ENCODE measurements at regions not wholly inside any gene's neighbourhood (a gene's known extent, or its start where the extent isn't known, plus 50 kb on each side); places are given as distances from the start of the nearest gene placed in this dataset.

DNA sequence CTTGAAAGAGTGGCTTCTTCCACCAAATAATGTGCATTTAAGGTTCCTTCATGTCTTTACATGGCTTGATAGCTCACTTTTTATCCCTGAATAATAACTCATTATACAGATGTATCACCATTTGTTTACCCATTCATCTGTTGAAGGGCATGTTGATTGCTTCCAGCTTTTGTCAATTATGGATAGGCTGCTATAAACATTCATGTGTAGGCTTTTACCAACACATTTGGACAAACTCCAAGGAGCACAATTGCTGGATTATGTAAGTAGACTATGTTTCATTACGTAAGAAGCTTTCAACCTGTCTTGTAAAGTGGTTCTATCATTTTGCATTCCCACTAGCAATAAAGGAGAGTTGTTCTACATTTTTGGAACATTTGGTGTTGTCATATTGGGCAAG, 2637.0 kb downstream of the PCDH7 start:
- no peak for TF ChIP-seq CTCF (IDR thresholded peaks at IDR 0.05)
- no peaks in the 10 kb centered on the region for H3K36me3 Mint-ChIP-seq (ENCODE audit: low read depth)
- H3K27ac Mint-ChIP-seq = no peak overlapping the region
- H3K4me1 Mint-ChIP-seq (ENCODE audit: low read depth) = no peaks in the 10 kb centered on the region
- no peaks in the 10 kb centered on the region for H3K27me3 Mint-ChIP-seq (ENCODE audit: insufficient read depth)
- H3K9me3 Mint-ChIP-seq = peaks cover 8% of the 10 kb centered on the region
- DNase-seq = no peak
- H3K4me3 Mint-ChIP-seq = no peak overlapping the region

- no peak for TF ChIP-seq CTCF (IDR thresholded peaks at IDR 0.05)
- no peaks in the 10 kb centered on the region for H3K4me1 Mint-ChIP-seq (ENCODE audit: low read depth)
- no peaks in the 10 kb centered on the region for H3K27me3 Mint-ChIP-seq (ENCODE audit: insufficient read depth)
- no peak for DNase-seq
- H3K9me3 Mint-ChIP-seq = peaks cover 35% of the 10 kb centered on the region
- H3K36me3 Mint-ChIP-seq (ENCODE audit: low read depth) = no peaks in the 10 kb centered on the region
- H3K4me3 Mint-ChIP-seq = no peak overlapping the region
- H3K27ac Mint-ChIP-seq = no peak overlapping the region
Measured at GRCh38 chr4:33369446-33369845, 2649.3 kb downstream of the PCDH7 start.

DNA sequence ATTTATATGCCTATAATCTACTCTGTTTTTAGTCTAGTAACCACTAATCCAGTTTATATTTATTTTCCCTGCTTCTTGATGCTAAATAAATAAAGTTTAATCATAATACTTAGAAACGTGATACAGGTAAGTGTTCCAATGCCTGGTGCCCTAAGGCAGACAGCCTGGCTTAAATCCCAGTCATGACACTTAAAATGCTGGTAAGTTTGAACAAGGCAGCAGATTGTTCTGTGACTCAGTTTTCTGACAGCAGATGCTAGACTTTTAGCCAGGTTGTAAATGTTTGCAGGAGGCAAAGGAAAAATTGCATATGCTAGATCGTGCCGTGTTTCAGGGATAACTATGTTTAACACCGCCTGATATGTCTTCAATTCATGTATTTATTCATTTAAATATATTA, 2661.6 kb downstream of the PCDH7 start:
- Mint-ChIP-seq H3K4me1 (ENCODE audit: low read depth) (no peaks in the 10 kb centered on the region), H3K9me3 (peaks cover 37% of the 10 kb centered on the region), H3K36me3 (ENCODE audit: low read depth) (no peaks in the 10 kb centered on the region), H3K27me3 (ENCODE audit: insufficient read depth) (no peaks in the 10 kb centered on the region; the same call in 1 of the 2 replicates), H3K27ac (no peak overlapping the region), H3K4me3 (no peak overlapping the region)
- TF ChIP-seq CTCF (IDR thresholded peaks at IDR 0.05) = no peak
- DNase-seq = no peak

DNA sequence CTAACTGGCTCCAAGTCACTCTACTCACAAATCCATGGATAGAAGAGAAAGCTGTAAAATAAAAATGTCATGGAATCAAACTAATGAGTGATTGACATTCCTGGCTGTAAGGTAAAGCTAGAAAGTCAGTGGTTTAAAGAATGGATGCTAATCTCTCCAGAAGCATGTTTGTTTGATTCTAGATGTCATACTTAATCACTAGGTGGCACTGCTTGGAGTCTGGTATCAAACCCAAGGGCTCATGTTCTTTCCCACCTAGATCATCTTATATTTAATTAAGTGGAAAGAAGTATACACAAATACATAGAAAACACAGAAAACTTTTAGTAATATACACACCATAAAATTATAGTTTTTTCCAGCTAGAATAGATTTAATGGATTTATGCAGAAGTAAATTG, 2666.6 kb downstream of the PCDH7 start:
- Mint-ChIP-seq H3K9me3 (peaks cover 20% of the 10 kb centered on the region), H3K4me3 (no peak overlapping the region), H3K27me3 (ENCODE audit: insufficient read depth) (no peaks in the 10 kb centered on the region), H3K27ac (no peak overlapping the region), H3K36me3 (ENCODE audit: low read depth) (no peaks in the 10 kb centered on the region), H3K4me1 (ENCODE audit: low read depth) (no peaks in the 10 kb centered on the region)
- TF ChIP-seq CTCF (IDR thresholded peaks at IDR 0.05) = no peak
- DNase-seq = no peak

DNA sequence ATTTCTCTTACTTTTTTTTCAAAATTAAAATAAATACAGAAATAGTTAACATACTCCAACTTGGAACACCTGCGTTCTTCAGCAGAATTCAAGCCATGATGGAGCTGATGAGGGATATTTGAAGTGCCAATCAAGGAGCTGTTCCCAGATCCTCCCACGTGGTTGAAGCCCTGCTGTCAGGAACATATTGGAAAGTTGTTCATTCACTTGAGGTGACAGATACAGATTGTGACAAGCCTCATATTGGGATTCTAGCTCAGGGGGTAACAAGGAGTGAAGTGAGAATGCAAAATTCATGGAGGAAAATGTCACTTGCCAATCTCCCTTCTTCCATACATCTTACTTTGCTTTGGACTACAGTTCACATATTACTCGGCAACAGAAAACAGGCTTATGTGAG, 2670.8 kb downstream of the PCDH7 start:
- H3K36me3 Mint-ChIP-seq (ENCODE audit: low read depth) = no peaks in the 10 kb centered on the region
- no peaks in the 10 kb centered on the region for H3K9me3 Mint-ChIP-seq
- DNase-seq = no peak
- no peak overlapping the region for H3K4me3 Mint-ChIP-seq
- no peak overlapping the region for H3K27ac Mint-ChIP-seq
- H3K27me3 Mint-ChIP-seq (ENCODE audit: insufficient read depth) = no peaks in the 10 kb centered on the region
- no peaks in the 10 kb centered on the region for H3K4me1 Mint-ChIP-seq (ENCODE audit: low read depth)
- TF ChIP-seq CTCF (IDR thresholded peaks at IDR 0.05) = no peak

All from HFFc6 (cell line).